ENCODE measurements at regions not wholly inside any gene's neighbourhood (a gene's known extent, or its start where the extent isn't known, plus 50 kb on each side); places are given as distances from the start of the nearest gene placed in this dataset.
"Not testable (repeated sequence)": the region's sequence is repeated elsewhere in the genome, so short reads cannot be mapped to it uniquely, and the experiment has no call there.

- peak; percentile 12 to 37 (median 15) for DNase-seq
- Mint-ChIP-seq H3K27me3 (ENCODE audit: low read depth in 3 of 3) (peaks cover 1 to 7% (median 3%) of the 10 kb centered on the region in 3 donors), H3K36me3 (no peaks in the 10 kb centered on the region)
These were observed 57.8 kb upstream of the XAGE1B start for GRCh38 chrX:52574416-52575275.

GRCh38 chrX:52568146-52568545 lies 51.3 kb upstream of the XAGE1B start:
- H2AFZ ChIP-seq (ENCODE audit: insufficient read depth, low read depth, low read length, poor library complexity, severe bottlenecking); H3K27me3 Mint-ChIP-seq (ENCODE audit: low read depth in 3 of 3); H3K79me2 ChIP-seq (ENCODE audit: insufficient read depth, low read length); H4K20me1 ChIP-seq (ENCODE audit: insufficient read depth, low read length); H3K4me1 ChIP-seq (ENCODE audit: control insufficient read depth in 1 of 2, insufficient read depth in 2 of 2, low read length in 2 of 2); H3K27me3 ChIP-seq (ENCODE audit: control insufficient read depth in 2 of 2, insufficient read depth in 2 of 2, low read length in 2 of 2); H3K36me3 ChIP-seq (replicated peaks in 1 of 2; ENCODE audit: control insufficient read depth in 1 of 2, insufficient read depth in 2 of 2, low read length in 2 of 2); H3K9ac ChIP-seq (ENCODE audit: insufficient read depth, low read length, poor library complexity, severe bottlenecking); H3K4me1 Mint-ChIP-seq; H3K27ac ChIP-seq (ENCODE audit: low read depth in 1 of 2, low read length in 2 of 2); H3K36me3 Mint-ChIP-seq; H3K9me3 Mint-ChIP-seq; H3K4me2 ChIP-seq (replicated peaks; ENCODE audit: extremely low read depth, low read length, poor library complexity, severe bottlenecking); H3K4me3 Mint-ChIP-seq; DNase-seq; intact Hi-C loops (cut with micrococcal nuclease); H3K27ac Mint-ChIP-seq; H3K4me3 ChIP-seq (replicated peaks in 1 of 3; ENCODE audit: low read depth in 2 of 3, low read length in 3 of 3); H3K9me3 ChIP-seq (replicated peaks in 1 of 2; ENCODE audit: control insufficient read depth in 1 of 2, insufficient read depth in 1 of 2, low read length in 2 of 2): not testable (repeated sequence)
- WGBS (ENCODE audit: insufficient coverage) = no CpG with 5 or more reads among the region's 12 CpGs

More at GRCh38 chrX:52574416-52575275, 57.8 kb upstream of the XAGE1B start:
- no peak overlapping the region for H3K9ac ChIP-seq (ENCODE audit: insufficient read depth, low read length, poor library complexity, severe bottlenecking)
- no peaks in the 10 kb centered on the region for H4K20me1 ChIP-seq (ENCODE audit: insufficient read depth, low read length)
- no peak overlapping the region for H3K4me3 ChIP-seq (replicated peaks in 1 of 3; ENCODE audit: low read depth in 2 of 3, low read length in 3 of 3)
- no peak overlapping the region for H2AFZ ChIP-seq (ENCODE audit: insufficient read depth, low read depth, low read length, poor library complexity, severe bottlenecking)
- no peaks in the 10 kb centered on the region for H3K9me3 ChIP-seq (replicated peaks in 1 of 2; ENCODE audit: control insufficient read depth in 1 of 2, insufficient read depth in 1 of 2, low read length in 2 of 2)
- Mint-ChIP-seq H3K4me3 (no peak overlapping the region), H3K27ac (no peak overlapping the region), H3K4me1 (peaks cover 5% of the 10 kb centered on the region), H3K9me3 (no peaks in the 10 kb centered on the region)
- no peak overlapping the region for H3K4me2 ChIP-seq (replicated peaks; ENCODE audit: extremely low read depth, low read length, poor library complexity, severe bottlenecking)
- TF ChIP-seq CTCF (IDR thresholded peaks at IDR 0.05) = peak; percentile 56
- H3K36me3 ChIP-seq (replicated peaks in 1 of 2; ENCODE audit: control insufficient read depth in 1 of 2, insufficient read depth in 2 of 2, low read length in 2 of 2) = no peaks in the 10 kb centered on the region
- no peak overlapping the region for H3K27ac ChIP-seq (ENCODE audit: low read depth in 1 of 2, low read length in 2 of 2)
- H3K79me2 ChIP-seq (ENCODE audit: insufficient read depth, low read length) = no peaks in the 10 kb centered on the region
- WGBS (ENCODE audit: insufficient coverage) = 100% methylated on average over 1 of the region's 15 CpGs
- intact Hi-C loops (cut with micrococcal nuclease) = no loop called here
- peaks cover 0 to 4% of the 10 kb centered on the region in 2 donors for H3K27me3 ChIP-seq (ENCODE audit: control insufficient read depth in 2 of 2, insufficient read depth in 2 of 2, low read length in 2 of 2)
- no peaks in the 10 kb centered on the region for H3K4me1 ChIP-seq (ENCODE audit: control insufficient read depth in 1 of 2, insufficient read depth in 2 of 2, low read length in 2 of 2)

All from CD14-positive monocyte (primary cell).